ENCODE measurements at regions not wholly inside any gene's neighbourhood (a gene's known extent, or its start where the extent isn't known, plus 50 kb on each side); places are given as distances from the start of the nearest gene placed in this dataset.
A peak's percentile ranks its signal among the peaks of the same experiment; 100 is the strongest.

GRCh38 chr2:43124687-43125057 lies 101.7 kb downstream of the ZFP36L2 start:
- no peaks in the 10 kb centered on the region for H3K9me2 ChIP-seq (ENCODE audit: insufficient read depth)
- TF ChIP-seq ZNF331 (CRISPR knock-in tag; IDR thresholded peaks at IDR 0.05; ENCODE audit: low read depth) (no peak), CREB1 (CRISPR knock-in tag; IDR thresholded peaks at IDR 0.05; ENCODE audit: low read depth) (no peak)
- Mint-ChIP-seq H3K27me3 (ENCODE audit: insufficient read depth, low read depth, poor library complexity) (peaks cover 7% of the 10 kb centered on the region), H3K9me3 (peaks cover 8% of the 10 kb centered on the region), H3K36me3 (ENCODE audit: low read depth) (peaks cover 2% of the 10 kb centered on the region; the same call in 2 of the 3 replicates), H3K4me1 (peaks cover 10% of the 10 kb centered on the region; the same call in 2 of the 3 replicates), H3K4me3 (no peak overlapping the region), H3K27ac (no peak overlapping the region)
- H3K36me3 ChIP-seq (ENCODE audit: insufficient read depth), result no peaks in the 10 kb centered on the region
- no peaks in the 10 kb centered on the region for H4K20me1 ChIP-seq (replicated peaks; ENCODE audit: insufficient read depth)
- ATAC-seq (no peak), DNase-seq (ENCODE audit: low spot score) (no peak)
- 0 out of 2 replicates have a peak overlapping the region, but pooled peaks have one; percentile 52 for H2AFZ ChIP-seq
- no peak overlapping the region for H3K4me2 ChIP-seq
- no peaks in the 10 kb centered on the region for H3K4me1 ChIP-seq (ENCODE audit: insufficient read depth)
- no peaks in the 10 kb centered on the region for H3K27me3 ChIP-seq (ENCODE audit: insufficient read depth)
- no peaks in the 10 kb centered on the region for H3K79me2 ChIP-seq (replicated peaks; ENCODE audit: insufficient read depth)
- H3K4me3 ChIP-seq, result no peak overlapping the region
- H3F3A ChIP-seq (replicated peaks; ENCODE audit: low read depth), result no peaks in the 10 kb centered on the region
- H3K27ac ChIP-seq (ENCODE audit: low read depth), result no peak overlapping the region

GRCh38 chr2:43123981-43124686 lies 102.3 kb downstream of the ZFP36L2 start:
- Histone ChIP-seq H3K27ac (ENCODE audit: low read depth) (no peak overlapping the region), H3K27me3 (ENCODE audit: insufficient read depth) (no peaks in the 10 kb centered on the region), H3K4me1 (ENCODE audit: insufficient read depth) (no peaks in the 10 kb centered on the region), H4K20me1 (replicated peaks; ENCODE audit: insufficient read depth) (no peaks in the 10 kb centered on the region), H3K4me2 (no peak overlapping the region), H3K9me2 (ENCODE audit: insufficient read depth) (no peaks in the 10 kb centered on the region), H3F3A (replicated peaks; ENCODE audit: low read depth) (no peaks in the 10 kb centered on the region), H3K79me2 (replicated peaks; ENCODE audit: insufficient read depth) (no peaks in the 10 kb centered on the region), H2AFZ (0 out of 2 replicates have a peak overlapping the region, but pooled peaks have one; percentile 52), H3K4me3 (no peak overlapping the region), H3K36me3 (ENCODE audit: insufficient read depth) (no peaks in the 10 kb centered on the region)
- DNase-seq (ENCODE audit: low spot score), result no peak
- Mint-ChIP-seq H3K36me3 (ENCODE audit: low read depth) (peaks cover 6% of the 10 kb centered on the region; the same call in 2 of the 3 replicates), H3K27ac (no peak overlapping the region), H3K9me3 (peaks cover 13% of the 10 kb centered on the region), H3K4me3 (no peak overlapping the region), H3K4me1 (peaks cover 7% of the 10 kb centered on the region; the same call in 2 of the 3 replicates), H3K27me3 (ENCODE audit: insufficient read depth, low read depth, poor library complexity) (peaks cover 7% of the 10 kb centered on the region)
- no peak for ATAC-seq
- TF ChIP-seq ETS1 (IDR thresholded peaks at IDR 0.05), result no peak
- no peak for TF ChIP-seq ZNF114 (CRISPR knock-in tag; IDR thresholded peaks at IDR 0.05)
- no peak for TF ChIP-seq NANOG (IDR thresholded peaks at IDR 0.05; ENCODE audit: borderline replicate concordance)
- TF ChIP-seq, protein P1, sequence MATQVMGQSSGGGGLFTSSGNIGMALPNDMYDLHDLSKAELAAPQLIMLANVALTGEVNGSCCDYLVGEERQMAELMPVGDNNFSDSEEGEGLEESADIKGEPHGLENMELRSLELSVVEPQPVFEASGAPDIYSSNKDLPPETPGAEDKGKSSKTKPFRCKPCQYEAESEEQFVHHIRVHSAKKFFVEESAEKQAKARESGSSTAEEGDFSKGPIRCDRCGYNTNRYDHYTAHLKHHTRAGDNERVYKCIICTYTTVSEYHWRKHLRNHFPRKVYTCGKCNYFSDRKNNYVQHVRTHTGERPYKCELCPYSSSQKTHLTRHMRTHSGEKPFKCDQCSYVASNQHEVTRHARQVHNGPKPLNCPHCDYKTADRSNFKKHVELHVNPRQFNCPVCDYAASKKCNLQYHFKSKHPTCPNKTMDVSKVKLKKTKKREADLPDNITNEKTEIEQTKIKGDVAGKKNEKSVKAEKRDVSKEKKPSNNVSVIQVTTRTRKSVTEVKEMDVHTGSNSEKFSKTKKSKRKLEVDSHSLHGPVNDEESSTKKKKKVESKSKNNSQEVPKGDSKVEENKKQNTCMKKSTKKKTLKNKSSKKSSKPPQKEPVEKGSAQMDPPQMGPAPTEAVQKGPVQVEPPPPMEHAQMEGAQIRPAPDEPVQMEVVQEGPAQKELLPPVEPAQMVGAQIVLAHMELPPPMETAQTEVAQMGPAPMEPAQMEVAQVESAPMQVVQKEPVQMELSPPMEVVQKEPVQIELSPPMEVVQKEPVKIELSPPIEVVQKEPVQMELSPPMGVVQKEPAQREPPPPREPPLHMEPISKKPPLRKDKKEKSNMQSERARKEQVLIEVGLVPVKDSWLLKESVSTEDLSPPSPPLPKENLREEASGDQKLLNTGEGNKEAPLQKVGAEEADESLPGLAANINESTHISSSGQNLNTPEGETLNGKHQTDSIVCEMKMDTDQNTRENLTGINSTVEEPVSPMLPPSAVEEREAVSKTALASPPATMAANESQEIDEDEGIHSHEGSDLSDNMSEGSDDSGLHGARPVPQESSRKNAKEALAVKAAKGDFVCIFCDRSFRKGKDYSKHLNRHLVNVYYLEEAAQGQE (IDR thresholded peaks at IDR 0.05; ENCODE audit: unreplicated experiment), result no peak
- TF ChIP-seq EZH2 (IDR thresholded peaks at IDR 0.05; ENCODE audit: low read depth, unreplicated experiment), result no peak
- TF ChIP-seq, protein P2, sequence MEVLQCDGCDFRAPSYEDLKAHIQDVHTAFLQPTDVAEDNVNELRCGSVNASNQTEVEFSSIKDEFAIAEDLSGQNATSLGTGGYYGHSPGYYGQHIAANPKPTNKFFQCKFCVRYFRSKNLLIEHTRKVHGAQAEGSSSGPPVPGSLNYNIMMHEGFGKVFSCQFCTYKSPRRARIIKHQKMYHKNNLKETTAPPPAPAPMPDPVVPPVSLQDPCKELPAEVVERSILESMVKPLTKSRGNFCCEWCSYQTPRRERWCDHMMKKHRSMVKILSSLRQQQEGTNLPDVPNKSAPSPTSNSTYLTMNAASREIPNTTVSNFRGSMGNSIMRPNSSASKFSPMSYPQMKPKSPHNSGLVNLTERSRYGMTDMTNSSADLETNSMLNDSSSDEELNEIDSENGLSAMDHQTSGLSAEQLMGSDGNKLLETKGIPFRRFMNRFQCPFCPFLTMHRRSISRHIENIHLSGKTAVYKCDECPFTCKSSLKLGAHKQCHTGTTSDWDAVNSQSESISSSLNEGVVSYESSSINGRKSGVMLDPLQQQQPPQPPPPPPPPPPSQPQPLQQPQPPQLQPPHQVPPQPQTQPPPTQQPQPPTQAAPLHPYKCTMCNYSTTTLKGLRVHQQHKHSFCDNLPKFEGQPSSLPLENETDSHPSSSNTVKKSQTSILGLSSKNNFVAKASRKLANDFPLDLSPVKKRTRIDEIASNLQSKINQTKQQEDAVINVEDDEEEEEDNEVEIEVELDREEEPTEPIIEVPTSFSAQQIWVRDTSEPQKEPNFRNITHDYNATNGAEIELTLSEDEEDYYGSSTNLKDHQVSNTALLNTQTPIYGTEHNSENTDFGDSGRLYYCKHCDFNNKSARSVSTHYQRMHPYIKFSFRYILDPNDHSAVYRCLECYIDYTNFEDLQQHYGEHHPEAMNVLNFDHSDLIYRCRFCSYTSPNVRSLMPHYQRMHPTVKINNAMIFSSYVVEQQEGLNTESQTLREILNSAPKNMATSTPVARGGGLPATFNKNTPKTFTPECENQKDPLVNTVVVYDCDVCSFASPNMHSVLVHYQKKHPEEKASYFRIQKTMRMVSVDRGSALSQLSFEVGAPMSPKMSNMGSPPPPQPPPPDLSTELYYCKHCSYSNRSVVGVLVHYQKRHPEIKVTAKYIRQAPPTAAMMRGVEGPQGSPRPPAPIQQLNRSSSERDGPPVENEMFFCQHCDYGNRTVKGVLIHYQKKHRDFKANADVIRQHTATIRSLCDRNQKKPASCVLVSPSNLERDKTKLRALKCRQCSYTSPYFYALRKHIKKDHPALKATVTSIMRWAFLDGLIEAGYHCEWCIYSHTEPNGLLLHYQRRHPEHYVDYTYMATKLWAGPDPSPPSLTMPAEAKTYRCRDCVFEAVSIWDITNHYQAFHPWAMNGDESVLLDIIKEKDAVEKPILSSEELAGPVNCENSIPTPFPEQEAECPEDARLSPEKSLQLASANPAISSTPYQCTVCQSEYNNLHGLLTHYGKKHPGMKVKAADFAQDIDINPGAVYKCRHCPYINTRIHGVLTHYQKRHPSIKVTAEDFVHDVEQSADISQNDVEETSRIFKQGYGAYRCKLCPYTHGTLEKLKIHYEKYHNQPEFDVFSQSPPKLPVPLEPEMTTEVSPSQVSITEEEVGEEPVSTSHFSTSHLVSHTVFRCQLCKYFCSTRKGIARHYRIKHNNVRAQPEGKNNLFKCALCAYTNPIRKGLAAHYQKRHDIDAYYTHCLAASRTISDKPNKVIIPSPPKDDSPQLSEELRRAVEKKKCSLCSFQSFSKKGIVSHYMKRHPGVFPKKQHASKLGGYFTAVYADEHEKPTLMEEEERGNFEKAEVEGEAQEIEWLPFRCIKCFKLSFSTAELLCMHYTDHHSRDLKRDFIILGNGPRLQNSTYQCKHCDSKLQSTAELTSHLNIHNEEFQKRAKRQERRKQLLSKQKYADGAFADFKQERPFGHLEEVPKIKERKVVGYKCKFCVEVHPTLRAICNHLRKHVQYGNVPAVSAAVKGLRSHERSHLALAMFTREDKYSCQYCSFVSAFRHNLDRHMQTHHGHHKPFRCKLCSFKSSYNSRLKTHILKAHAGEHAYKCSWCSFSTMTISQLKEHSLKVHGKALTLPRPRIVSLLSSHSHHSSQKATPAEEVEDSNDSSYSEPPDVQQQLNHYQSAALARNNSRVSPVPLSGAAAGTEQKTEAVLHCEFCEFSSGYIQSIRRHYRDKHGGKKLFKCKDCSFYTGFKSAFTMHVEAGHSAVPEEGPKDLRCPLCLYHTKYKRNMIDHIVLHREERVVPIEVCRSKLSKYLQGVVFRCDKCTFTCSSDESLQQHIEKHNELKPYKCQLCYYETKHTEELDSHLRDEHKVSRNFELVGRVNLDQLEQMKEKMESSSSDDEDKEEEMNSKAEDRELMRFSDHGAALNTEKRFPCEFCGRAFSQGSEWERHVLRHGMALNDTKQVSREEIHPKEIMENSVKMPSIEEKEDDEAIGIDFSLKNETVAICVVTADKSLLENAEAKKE (CRISPR knock-in tag; IDR thresholded peaks at IDR 0.05), result no peak
- no peak for TF ChIP-seq STAT1 (IDR thresholded peaks at IDR 0.05; ENCODE audit: unreplicated experiment)
- no peak for TF ChIP-seq ZNF331 (CRISPR knock-in tag; IDR thresholded peaks at IDR 0.05; ENCODE audit: low read depth)
- TF ChIP-seq EZH2phosphoT487 (IDR thresholded peaks at IDR 0.05; ENCODE audit: unreplicated experiment), result no peak
- TF ChIP-seq POLR2AphosphoS5 (IDR thresholded peaks at IDR 0.05; ENCODE audit: low read depth), result no peak

Measured in GM23338 (cell line).